ENCODE measurements at regions not wholly inside any gene's neighbourhood (a gene's known extent, or its start where the extent isn't known, plus 50 kb on each side); places are given as distances from the start of the nearest gene placed in this dataset.
"Not testable (repeated sequence)": the region's sequence is repeated elsewhere in the genome, so short reads cannot be mapped to it uniquely, and the experiment has no call there.

GRCh38 chr4:146104541-146104940 lies 71.0 kb upstream of the LSM6 start:
- H3K79me1 ChIP-seq (ENCODE audit: low read length) = no peaks in the 10 kb centered on the region
- no peak overlapping the region for H3K4me2 ChIP-seq (ENCODE audit: low read length)
- no peak overlapping the region for H3K18ac ChIP-seq (ENCODE audit: low read length)
- H4K8ac ChIP-seq (ENCODE audit: low read depth, low read length) = no peak overlapping the region
- H3K4me3 ChIP-seq (ENCODE audit: low read length) = no peak overlapping the region
- no peak overlapping the region for H3K56ac ChIP-seq (ENCODE audit: low read length)
- H3K23ac ChIP-seq (ENCODE audit: low read length) = no peak overlapping the region
- H2BK15ac ChIP-seq (replicated peaks; ENCODE audit: low read depth) = no peak overlapping the region
- H2AK5ac ChIP-seq (ENCODE audit: low read length) = no peak overlapping the region
- no peaks in the 10 kb centered on the region for H3K36me3 ChIP-seq (ENCODE audit: control insufficient read depth, insufficient read depth, low read length)
- no peaks in the 10 kb centered on the region for H3K4me1 ChIP-seq (ENCODE audit: control insufficient read depth, low read depth, low read length)
- H4K5ac ChIP-seq (ENCODE audit: low read length) = no peak overlapping the region
- no peaks in the 10 kb centered on the region for H3K27me3 ChIP-seq (ENCODE audit: insufficient read depth, low read length, poor library complexity)
- no CpG with 5 or more reads among the region's 4 CpGs for WGBS (ENCODE audit: extremely low coverage, insufficient coverage, low lambda C conversion rate)
- DNase-seq = no peak
- H2BK5ac ChIP-seq (ENCODE audit: low read length) = no peak overlapping the region
- no peak overlapping the region for H3K27ac ChIP-seq (ENCODE audit: low read depth, low read length)
- H3K4ac ChIP-seq (ENCODE audit: low read depth, low read length) = no peak overlapping the region
- H3K79me2 ChIP-seq (ENCODE audit: control insufficient read depth, insufficient read depth, low read length) = no peaks in the 10 kb centered on the region
- H2BK120ac ChIP-seq (ENCODE audit: low read depth, low read length) = no peak overlapping the region
- no peak overlapping the region for H3K9ac ChIP-seq (ENCODE audit: low read length)

- H2BK120ac ChIP-seq (ENCODE audit: low read depth, low read length); H3K27ac ChIP-seq (ENCODE audit: low read depth, low read length); H3K79me1 ChIP-seq (ENCODE audit: low read length); H3K4ac ChIP-seq (ENCODE audit: low read depth, low read length); H3K79me2 ChIP-seq (ENCODE audit: control insufficient read depth, insufficient read depth, low read length); H3K4me3 ChIP-seq (ENCODE audit: low read length); H3K4me1 ChIP-seq (ENCODE audit: control insufficient read depth, low read depth, low read length); H2BK15ac ChIP-seq (replicated peaks; ENCODE audit: low read depth); DNase-seq; H4K5ac ChIP-seq (ENCODE audit: low read length); H3K27me3 ChIP-seq (ENCODE audit: insufficient read depth, low read length, poor library complexity); H3K36me3 ChIP-seq (ENCODE audit: control insufficient read depth, insufficient read depth, low read length); H2BK5ac ChIP-seq (ENCODE audit: low read length); H3K56ac ChIP-seq (ENCODE audit: low read length); H4K8ac ChIP-seq (ENCODE audit: low read depth, low read length); H3K4me2 ChIP-seq (ENCODE audit: low read length); H3K18ac ChIP-seq (ENCODE audit: low read length); H3K9ac ChIP-seq (ENCODE audit: low read length); H2AK5ac ChIP-seq (ENCODE audit: low read length); H3K23ac ChIP-seq (ENCODE audit: low read length): not testable (repeated sequence)
- no CpG with 5 or more reads among the region's 9 CpGs for WGBS (ENCODE audit: extremely low coverage, insufficient coverage, low lambda C conversion rate)
Observed at GRCh38 chr4:146104052-146104451, 71.5 kb upstream of the LSM6 start.

- Histone ChIP-seq H3K23ac (ENCODE audit: low read length) (no peak overlapping the region), H3K79me2 (ENCODE audit: control insufficient read depth, insufficient read depth, low read length) (no peaks in the 10 kb centered on the region), H3K27ac (ENCODE audit: low read depth, low read length) (no peak overlapping the region), H3K36me3 (ENCODE audit: control insufficient read depth, insufficient read depth, low read length) (no peaks in the 10 kb centered on the region), H2BK120ac (ENCODE audit: low read depth, low read length) (no peak overlapping the region), H3K4ac (ENCODE audit: low read depth, low read length) (no peak overlapping the region), H3K4me1 (ENCODE audit: control insufficient read depth, low read depth, low read length) (no peaks in the 10 kb centered on the region), H3K9ac (ENCODE audit: low read length) (no peak overlapping the region), H3K18ac (ENCODE audit: low read length) (no peak overlapping the region), H3K79me1 (ENCODE audit: low read length) (no peaks in the 10 kb centered on the region), H2AK5ac (ENCODE audit: low read length) (no peak overlapping the region), H4K5ac (ENCODE audit: low read length) (no peak overlapping the region), H3K4me2 (ENCODE audit: low read length) (no peak overlapping the region), H2BK5ac (ENCODE audit: low read length) (no peak overlapping the region), H2BK15ac (replicated peaks; ENCODE audit: low read depth) (no peak overlapping the region), H4K8ac (ENCODE audit: low read depth, low read length) (no peak overlapping the region), H3K4me3 (ENCODE audit: low read length) (no peak overlapping the region), H3K56ac (ENCODE audit: low read length) (no peak overlapping the region), H3K27me3 (ENCODE audit: insufficient read depth, low read length, poor library complexity) (no peaks in the 10 kb centered on the region)
- no peak for DNase-seq
- WGBS (ENCODE audit: extremely low coverage, insufficient coverage, low lambda C conversion rate) = no CpG with 5 or more reads among the region's 3 CpGs
Observed at GRCh38 chr4:146099585-146099984, 75.9 kb upstream of the LSM6 start.

GRCh38 chr4:146098978-146099377 lies 76.5 kb upstream of the LSM6 start:
- no peak for DNase-seq
- Histone ChIP-seq H3K4me1 (ENCODE audit: control insufficient read depth, low read depth, low read length) (no peaks in the 10 kb centered on the region), H3K79me2 (ENCODE audit: control insufficient read depth, insufficient read depth, low read length) (no peaks in the 10 kb centered on the region), H2BK15ac (replicated peaks; ENCODE audit: low read depth) (no peak overlapping the region), H3K18ac (ENCODE audit: low read length) (no peak overlapping the region), H3K4ac (ENCODE audit: low read depth, low read length) (no peak overlapping the region), H3K56ac (ENCODE audit: low read length) (no peak overlapping the region), H2BK120ac (ENCODE audit: low read depth, low read length) (no peak overlapping the region), H2AK5ac (ENCODE audit: low read length) (no peak overlapping the region), H3K36me3 (ENCODE audit: control insufficient read depth, insufficient read depth, low read length) (no peaks in the 10 kb centered on the region), H3K79me1 (ENCODE audit: low read length) (no peaks in the 10 kb centered on the region), H3K23ac (ENCODE audit: low read length) (no peak overlapping the region), H4K5ac (ENCODE audit: low read length) (no peak overlapping the region), H2BK5ac (ENCODE audit: low read length) (no peak overlapping the region), H3K4me2 (ENCODE audit: low read length) (no peak overlapping the region), H3K4me3 (ENCODE audit: low read length) (no peak overlapping the region), H3K27me3 (ENCODE audit: insufficient read depth, low read length, poor library complexity) (no peaks in the 10 kb centered on the region), H4K8ac (ENCODE audit: low read depth, low read length) (no peak overlapping the region), H3K27ac (ENCODE audit: low read depth, low read length) (no peak overlapping the region), H3K9ac (ENCODE audit: low read length) (no peak overlapping the region)
- WGBS (ENCODE audit: extremely low coverage, insufficient coverage, low lambda C conversion rate) = no CpG with 5 or more reads among the region's 2 CpGs

GRCh38 chr4:146098397-146098796 lies 77.1 kb upstream of the LSM6 start:
- Histone ChIP-seq H3K27ac (ENCODE audit: low read depth, low read length) (no peak overlapping the region), H3K79me1 (ENCODE audit: low read length) (no peaks in the 10 kb centered on the region), H3K56ac (ENCODE audit: low read length) (no peak overlapping the region), H3K23ac (ENCODE audit: low read length) (no peak overlapping the region), H3K9ac (ENCODE audit: low read length) (no peak overlapping the region), H2BK5ac (ENCODE audit: low read length) (no peak overlapping the region), H2BK120ac (ENCODE audit: low read depth, low read length) (no peak overlapping the region), H3K4ac (ENCODE audit: low read depth, low read length) (no peak overlapping the region), H3K36me3 (ENCODE audit: control insufficient read depth, insufficient read depth, low read length) (no peaks in the 10 kb centered on the region), H2AK5ac (ENCODE audit: low read length) (no peak overlapping the region), H3K4me2 (ENCODE audit: low read length) (no peak overlapping the region), H3K4me1 (ENCODE audit: control insufficient read depth, low read depth, low read length) (no peaks in the 10 kb centered on the region), H3K79me2 (ENCODE audit: control insufficient read depth, insufficient read depth, low read length) (no peaks in the 10 kb centered on the region), H2BK15ac (replicated peaks; ENCODE audit: low read depth) (no peak overlapping the region), H4K8ac (ENCODE audit: low read depth, low read length) (no peak overlapping the region), H3K27me3 (ENCODE audit: insufficient read depth, low read length, poor library complexity) (no peaks in the 10 kb centered on the region), H3K18ac (ENCODE audit: low read length) (no peak overlapping the region), H4K5ac (ENCODE audit: low read length) (no peak overlapping the region), H3K4me3 (ENCODE audit: low read length) (no peak overlapping the region)
- DNase-seq = no peak
- WGBS (ENCODE audit: extremely low coverage, insufficient coverage, low lambda C conversion rate) = no CpG with 5 or more reads among the region's 1 CpG

GRCh38 chr4:146096371-146096770 lies 79.1 kb upstream of the LSM6 start:
- no peaks in the 10 kb centered on the region for H3K4me1 ChIP-seq (ENCODE audit: control insufficient read depth, low read depth, low read length)
- no peak overlapping the region for H3K18ac ChIP-seq (ENCODE audit: low read length)
- no peak overlapping the region for H2BK15ac ChIP-seq (replicated peaks; ENCODE audit: low read depth)
- no peak overlapping the region for H2BK120ac ChIP-seq (ENCODE audit: low read depth, low read length)
- no peaks in the 10 kb centered on the region for H3K27me3 ChIP-seq (ENCODE audit: insufficient read depth, low read length, poor library complexity)
- H3K79me2 ChIP-seq (ENCODE audit: control insufficient read depth, insufficient read depth, low read length) = no peaks in the 10 kb centered on the region
- H3K4me2 ChIP-seq (ENCODE audit: low read length) = no peak overlapping the region
- H2AK5ac ChIP-seq (ENCODE audit: low read length) = no peak overlapping the region
- H3K23ac ChIP-seq (ENCODE audit: low read length) = no peak overlapping the region
- H3K9ac ChIP-seq (ENCODE audit: low read length) = no peak overlapping the region
- H3K56ac ChIP-seq (ENCODE audit: low read length) = no peak overlapping the region
- no peak overlapping the region for H4K5ac ChIP-seq (ENCODE audit: low read length)
- no peak overlapping the region for H3K4ac ChIP-seq (ENCODE audit: low read depth, low read length)
- no peaks in the 10 kb centered on the region for H3K79me1 ChIP-seq (ENCODE audit: low read length)
- H3K4me3 ChIP-seq (ENCODE audit: low read length) = no peak overlapping the region
- no peak overlapping the region for H4K8ac ChIP-seq (ENCODE audit: low read depth, low read length)
- WGBS (ENCODE audit: extremely low coverage, insufficient coverage, low lambda C conversion rate) = no CpG with 5 or more reads among the region's 2 CpGs
- DNase-seq = no peak
- no peak overlapping the region for H2BK5ac ChIP-seq (ENCODE audit: low read length)
- H3K36me3 ChIP-seq (ENCODE audit: control insufficient read depth, insufficient read depth, low read length) = no peaks in the 10 kb centered on the region
- H3K27ac ChIP-seq (ENCODE audit: low read depth, low read length) = no peak overlapping the region

Data from mesendoderm (in vitro differentiated cells).